HG03103 (cell line): ENCODE measurements at regions not wholly inside any gene's neighbourhood (a gene's known extent, or its start where the extent isn't known, plus 50 kb on each side); places are given as distances from the start of the nearest gene placed in this dataset.
"Not testable (repeated sequence)": the region's sequence is repeated elsewhere in the genome, so short reads cannot be mapped to it uniquely, and the experiment has no call there.

ENCODE experiments used
- ATAC-seq: cut with Tn5 transposase; IDR thresholded peaks from one replicate; pipeline ENCODE4 v1.9.1; 2021; ENCODE audit warnings: low read depth; ENCODE audit not compliant: unreplicated experiment

- no peak for ATAC-seq
Measured at GRCh38 chr13:43946281-43946680, 66.6 kb downstream of the LACC1 start.

GRCh38 chr13:43947897-43948458 is 68.3 kb downstream of the LACC1 start:
- ATAC-seq, result no peak

- ATAC-seq, result no peak
Measured at GRCh38 chr13:43953370-43953769, 73.7 kb downstream of the LACC1 start.

- not testable (repeated sequence) for ATAC-seq
Measured at GRCh38 chr13:43956975-43957374, 77.3 kb downstream of the LACC1 start.

GRCh38 chr13:43959291-43959690 is 79.6 kb downstream of the LACC1 start:
- no peak for ATAC-seq

- ATAC-seq, result no peak
Measured at GRCh38 chr13:43961909-43962308, 82.2 kb downstream of the LACC1 start.

- ATAC-seq, result no peak
Measured at GRCh38 chr13:43963726-43964125, 84.0 kb downstream of the LACC1 start.

GRCh38 chr13:43964698-43965458 is 85.2 kb downstream of the LACC1 start:
- ATAC-seq, result no peak

GRCh38 chr13:43965459-43965845 is 85.7 kb downstream of the LACC1 start:
- ATAC-seq, result no peak

- ATAC-seq, result not testable (repeated sequence)
Measured at GRCh38 chr13:43968251-43968942, 88.7 kb downstream of the LACC1 start.

GRCh38 chr13:43968943-43969690 is 89.4 kb downstream of the LACC1 start:
- ATAC-seq, result not testable (repeated sequence)

- ATAC-seq, result not testable (repeated sequence)
Measured at GRCh38 chr13:43969919-43970318, 90.2 kb downstream of the LACC1 start.

GRCh38 chr13:43970520-43971242 is 91.0 kb downstream of the LACC1 start:
- not testable (repeated sequence) for ATAC-seq

GRCh38 chr13:43971324-43971723 is 91.6 kb downstream of the LACC1 start:
- ATAC-seq, result not testable (repeated sequence)

- no peak for ATAC-seq
Measured at GRCh38 chr13:43977911-43978310, 98.2 kb downstream of the LACC1 start.

- ATAC-seq, result no peak
Measured at GRCh38 chr13:43978688-43979087, 99.0 kb downstream of the LACC1 start.

GRCh38 chr13:43979492-43979891 is 99.8 kb downstream of the LACC1 start:
- ATAC-seq, result no peak

- ATAC-seq, result no peak
Measured at GRCh38 chr13:43980587-43980986, 100.9 kb downstream of the LACC1 start.

GRCh38 chr13:43981091-43981490 is 101.4 kb downstream of the LACC1 start:
- no peak for ATAC-seq
